Osteocyte (in vitro differentiated cells): ENCODE measurements at regions not wholly inside any gene's neighbourhood (a gene's known extent, or its start where the extent isn't known, plus 50 kb on each side); places are given as distances from the start of the nearest gene placed in this dataset.

ENCODE experiments used
- DNase-seq: peaks from one replicate; pipeline ENCODE4 v3.0.0; 2021; ENCODE audit warnings: mixed read lengths; ENCODE audit not compliant: unreplicated experiment; ENCODE audit errors: extremely low spot score
- H3K27ac Mint-ChIP-seq: one replicate; pipeline ENCODE4 v1.8.0; 2021; ENCODE audit warnings: mild to moderate bottlenecking, mixed read lengths; ENCODE audit not compliant: unreplicated experiment
- H3K27me3 Mint-ChIP-seq: one replicate; pipeline ENCODE4 v1.8.0; 2021; ENCODE audit warnings: mixed read lengths; ENCODE audit not compliant: unreplicated experiment
- H3K36me3 Mint-ChIP-seq: one replicate; pipeline ENCODE4 v1.8.0; 2021; ENCODE audit warnings: mixed read lengths; ENCODE audit not compliant: unreplicated experiment
- H3K4me1 Mint-ChIP-seq: one replicate; pipeline ENCODE4 v1.8.0; 2021; ENCODE audit warnings: mixed read lengths; ENCODE audit not compliant: unreplicated experiment
- H3K4me3 Mint-ChIP-seq: one replicate; pipeline ENCODE4 v1.8.0; 2021; ENCODE audit warnings: mild to moderate bottlenecking, moderate library complexity, mixed read lengths; ENCODE audit not compliant: unreplicated experiment
- H3K9me3 Mint-ChIP-seq: one replicate; pipeline ENCODE4 v1.8.0; 2021; ENCODE audit warnings: mixed read lengths; ENCODE audit not compliant: unreplicated experiment
- CTCF ChIP-seq: fragments of 200-600 bp; sonication (generic); IDR thresholded peaks from 2 replicates; pipeline ENCODE4 v1.5.0; 2021; ENCODE audit warnings: antibody characterized with exemption, mild to moderate bottlenecking, moderate library complexity

GRCh38 chr6:4017834-4018170, 61.1 kb downstream of the FAM217A start:
- no peak for DNase-seq
- Mint-ChIP-seq H3K4me3 (peak overlapping the region; percentile 96), H3K27ac (peak overlapping the region; percentile 99), H3K4me1 (peaks cover 53% of the 10 kb centered on the region), H3K27me3 (no peaks in the 10 kb centered on the region), H3K9me3 (peaks cover 6% of the 10 kb centered on the region), H3K36me3 (peaks cover 16% of the 10 kb centered on the region)
- TF ChIP-seq CTCF = no peak

- Mint-ChIP-seq H3K36me3 (peaks cover 10% of the 10 kb centered on the region), H3K4me3 (peak overlapping the region; percentile 96), H3K27ac (peak overlapping the region; percentile 99), H3K9me3 (peaks cover under 1% of the 10 kb centered on the region), H3K27me3 (no peaks in the 10 kb centered on the region), H3K4me1 (peaks cover 53% of the 10 kb centered on the region)
- TF ChIP-seq CTCF = peak; percentile 53
- DNase-seq = peak; percentile 98
Observed at GRCh38 chr6:4018171-4018923, 60.6 kb downstream of the FAM217A start.
